ENCODE measurements at regions not wholly inside any gene's neighbourhood (a gene's known extent, or its start where the extent isn't known, plus 50 kb on each side); places are given as distances from the start of the nearest gene placed in this dataset.

DNA sequence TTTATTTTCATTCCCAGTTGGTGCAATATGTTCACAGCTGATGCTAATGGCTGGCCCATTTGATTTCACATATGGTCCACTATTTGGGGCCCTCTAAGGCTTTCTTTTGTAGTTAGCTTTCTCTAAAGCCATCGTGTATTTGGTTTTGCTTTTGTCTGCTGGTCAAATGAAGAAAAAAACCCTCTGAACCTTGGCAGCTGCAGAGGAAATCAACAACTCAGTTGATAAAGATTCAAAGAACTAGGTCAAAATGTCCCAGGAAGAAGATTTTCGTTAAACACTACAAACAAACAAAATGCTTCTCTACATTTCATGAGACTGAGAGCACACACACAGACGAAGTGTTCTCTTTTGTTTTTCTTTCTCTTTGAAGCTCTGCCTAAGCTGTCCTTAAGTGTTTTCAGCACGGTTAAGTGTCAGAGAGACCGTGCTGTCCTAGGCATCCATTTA lies 655.0 kb downstream of the RWDD3 start:
- DNase-seq (ENCODE audit: low read depth, low spot score), result no peak
- H3K27ac ChIP-seq (ENCODE audit: control insufficient read depth, insufficient read depth, low read length), result no peak overlapping the region
- no peaks in the 10 kb centered on the region for H3K36me3 ChIP-seq (ENCODE audit: control insufficient read depth in 2 of 2, extremely low read depth in 1 of 2, insufficient read depth in 2 of 2, low read length in 2 of 2)
- TF ChIP-seq EZH2 (IDR thresholded peaks at IDR 0.05; ENCODE audit: low read length) (no peak), CTCF (optimal IDR thresholded peaks at IDR 0.05 in 1 of 3, IDR thresholded peaks at IDR 0.05 in 1 of 3, conservative IDR thresholded peaks at IDR 0.05 in 1 of 3; ENCODE audit: extremely low read depth in 1 of 3, insufficient read depth in 2 of 3, low read length in 3 of 3) (no peak)
- no peaks in the 10 kb centered on the region for H3K79me2 ChIP-seq (ENCODE audit: control insufficient read depth, insufficient read depth, low read length)
- no peak overlapping the region for H2AFZ ChIP-seq (ENCODE audit: control insufficient read depth, low read length)
- dilution Hi-C loops (cut with MboI; ENCODE audit: extremely low pct_ligation_motif_present, low sequenced_read_pairs), result no loop called here
- H3K4me2 ChIP-seq (ENCODE audit: control insufficient read depth, extremely low read depth, insufficient read depth, low read depth, low read length), result no peak overlapping the region
- no peaks in the 10 kb centered on the region for H3K9me3 ChIP-seq (ENCODE audit: control insufficient read depth, low read depth, low read length)
- no peaks in the 10 kb centered on the region for H3K9me1 ChIP-seq (ENCODE audit: control insufficient read depth, extremely low read depth, insufficient read depth, low read length)
- peaks cover 4% of the 10 kb centered on the region for H3K27me3 ChIP-seq (ENCODE audit: control insufficient read depth, extremely low read depth, insufficient read depth, low read length)
- H3K4me3 ChIP-seq (ENCODE audit: control insufficient read depth in 2 of 3, extremely low read depth in 1 of 3, insufficient read depth in 2 of 3, low read depth in 1 of 3, low read length in 3 of 3), result no peak overlapping the region
- no peaks in the 10 kb centered on the region for H4K20me1 ChIP-seq (ENCODE audit: control insufficient read depth, extremely low read depth, insufficient read depth, low read length)
- H3K4me1 ChIP-seq (ENCODE audit: control insufficient read depth, extremely low read depth, insufficient read depth, low read length), result no peaks in the 10 kb centered on the region
- H3K9ac ChIP-seq (ENCODE audit: control insufficient read depth, extremely low read depth, insufficient read depth, low read length), result no peak overlapping the region
- FAIRE-seq, result no peak

- no peak overlapping the region for H3K4me2 ChIP-seq (ENCODE audit: control insufficient read depth, extremely low read depth, insufficient read depth, low read depth, low read length)
- TF ChIP-seq EZH2 (IDR thresholded peaks at IDR 0.05; ENCODE audit: low read length) (no peak), CTCF (optimal IDR thresholded peaks at IDR 0.05 in 1 of 3, IDR thresholded peaks at IDR 0.05 in 1 of 3, conservative IDR thresholded peaks at IDR 0.05 in 1 of 3; ENCODE audit: extremely low read depth in 1 of 3, insufficient read depth in 2 of 3, low read length in 3 of 3) (no peak)
- peaks cover 4% of the 10 kb centered on the region for H3K27me3 ChIP-seq (ENCODE audit: control insufficient read depth, extremely low read depth, insufficient read depth, low read length)
- H3K4me3 ChIP-seq (ENCODE audit: control insufficient read depth in 2 of 3, extremely low read depth in 1 of 3, insufficient read depth in 2 of 3, low read depth in 1 of 3, low read length in 3 of 3), result no peak overlapping the region
- H2AFZ ChIP-seq (ENCODE audit: control insufficient read depth, low read length), result no peak overlapping the region
- DNase-seq (ENCODE audit: low read depth, low spot score) (no peak), FAIRE-seq (no peak)
- H3K9ac ChIP-seq (ENCODE audit: control insufficient read depth, extremely low read depth, insufficient read depth, low read length), result no peak overlapping the region
- H3K27ac ChIP-seq (ENCODE audit: control insufficient read depth, insufficient read depth, low read length), result no peak overlapping the region
- dilution Hi-C loops (cut with MboI; ENCODE audit: extremely low pct_ligation_motif_present, low sequenced_read_pairs), result no loop called here
- no peaks in the 10 kb centered on the region for H4K20me1 ChIP-seq (ENCODE audit: control insufficient read depth, extremely low read depth, insufficient read depth, low read length)
- H3K79me2 ChIP-seq (ENCODE audit: control insufficient read depth, insufficient read depth, low read length), result no peaks in the 10 kb centered on the region
- H3K4me1 ChIP-seq (ENCODE audit: control insufficient read depth, extremely low read depth, insufficient read depth, low read length), result no peaks in the 10 kb centered on the region
- no peaks in the 10 kb centered on the region for H3K36me3 ChIP-seq (ENCODE audit: control insufficient read depth in 2 of 2, extremely low read depth in 1 of 2, insufficient read depth in 2 of 2, low read length in 2 of 2)
- H3K9me3 ChIP-seq (ENCODE audit: control insufficient read depth, low read depth, low read length), result no peaks in the 10 kb centered on the region
- H3K9me1 ChIP-seq (ENCODE audit: control insufficient read depth, extremely low read depth, insufficient read depth, low read length), result no peaks in the 10 kb centered on the region
Observed at GRCh38 chr1:95889400-95889799, 655.4 kb downstream of the RWDD3 start.

Measured in keratinocyte (primary cell).